HG02840 (cell line): ENCODE measurements at regions not wholly inside any gene's neighbourhood (a gene's known extent, or its start where the extent isn't known, plus 50 kb on each side); places are given as distances from the start of the nearest gene placed in this dataset.

Source experiments
- ATAC-seq: cut with Tn5 transposase; IDR thresholded peaks from one replicate; pipeline ENCODE4 v1.9.1; 2021; ENCODE audit warnings: mild to moderate bottlenecking, moderate library complexity, moderate number of reproducible peaks; ENCODE audit not compliant: unreplicated experiment, low FRiP score

DNA sequence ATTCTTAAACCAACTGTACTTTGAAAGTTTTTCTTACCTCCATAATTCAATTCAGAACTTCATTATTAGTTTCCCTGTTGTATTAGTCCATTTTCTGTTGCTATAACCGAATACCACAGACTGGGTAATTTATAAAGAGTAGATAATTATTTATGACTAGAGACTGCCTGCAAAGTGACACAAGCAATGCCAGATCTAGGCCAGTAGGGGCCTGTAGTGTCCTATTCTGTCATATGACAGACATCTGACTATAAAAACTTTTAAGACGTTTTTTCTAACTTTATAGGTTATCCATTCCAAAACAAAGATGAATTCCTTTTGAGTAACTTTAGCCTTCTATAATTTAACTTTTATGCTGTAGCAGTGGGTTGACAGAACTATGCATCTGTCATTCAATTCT is 2783.8 kb downstream of the PCDH9 start:
- no peak for ATAC-seq

DNA sequence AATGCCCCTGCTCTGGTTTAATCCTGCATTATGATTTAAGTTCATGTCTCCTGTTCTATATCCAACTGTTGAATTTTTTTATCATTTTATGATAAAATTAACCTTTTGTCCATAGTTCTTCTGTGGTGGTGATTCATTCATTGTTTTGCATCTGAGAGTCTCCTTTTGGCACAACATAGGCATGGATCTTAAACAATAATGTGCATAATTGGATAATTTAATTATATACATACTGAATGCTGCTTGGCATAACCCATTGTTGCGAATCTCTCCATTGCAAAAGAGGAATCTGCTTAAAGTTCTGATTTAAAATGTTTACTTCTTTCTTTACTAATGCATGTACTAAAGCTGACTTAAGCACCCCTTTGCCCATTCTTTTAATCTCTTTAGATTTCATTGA is 2788.4 kb downstream of the PCDH9 start:
- no peak for ATAC-seq

DNA sequence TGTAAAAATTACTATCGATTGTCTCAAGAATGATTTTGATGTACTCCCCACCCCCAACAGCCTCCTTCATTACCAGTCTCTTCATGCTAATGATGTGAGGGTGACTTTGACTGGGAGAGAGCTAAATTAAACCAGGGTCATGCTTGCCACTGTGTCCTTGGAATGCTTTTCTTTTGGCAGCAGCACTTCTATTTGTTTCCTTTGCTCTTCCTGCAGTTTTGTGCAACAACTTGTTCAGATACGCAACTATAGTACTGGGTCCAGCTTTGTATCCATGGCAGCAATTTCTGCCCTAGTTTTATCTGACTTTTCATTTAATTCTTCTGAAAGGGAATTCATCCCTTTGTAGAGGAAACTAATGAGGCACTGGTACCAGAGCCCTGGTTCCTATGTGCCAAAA is 2792.1 kb downstream of the PCDH9 start:
- no peak for ATAC-seq

DNA sequence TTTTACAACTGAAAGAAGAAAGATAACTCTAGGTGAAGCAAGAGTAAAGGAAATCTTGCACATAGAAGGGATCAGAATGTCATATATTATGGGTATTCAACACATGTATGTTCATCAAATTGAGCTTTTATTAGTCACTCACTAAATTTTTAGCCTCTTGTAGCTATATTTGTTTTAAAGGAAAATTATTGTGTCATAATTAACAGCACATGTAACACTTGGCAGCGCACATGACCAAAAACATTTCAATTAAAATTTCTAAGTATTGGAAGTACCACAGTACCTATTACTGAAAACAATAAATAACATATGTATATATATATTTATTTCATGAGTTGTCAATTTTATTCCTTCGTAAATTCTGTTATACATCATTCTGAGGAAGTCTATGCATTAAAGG is 2800.4 kb downstream of the PCDH9 start:
- no peak for ATAC-seq

DNA sequence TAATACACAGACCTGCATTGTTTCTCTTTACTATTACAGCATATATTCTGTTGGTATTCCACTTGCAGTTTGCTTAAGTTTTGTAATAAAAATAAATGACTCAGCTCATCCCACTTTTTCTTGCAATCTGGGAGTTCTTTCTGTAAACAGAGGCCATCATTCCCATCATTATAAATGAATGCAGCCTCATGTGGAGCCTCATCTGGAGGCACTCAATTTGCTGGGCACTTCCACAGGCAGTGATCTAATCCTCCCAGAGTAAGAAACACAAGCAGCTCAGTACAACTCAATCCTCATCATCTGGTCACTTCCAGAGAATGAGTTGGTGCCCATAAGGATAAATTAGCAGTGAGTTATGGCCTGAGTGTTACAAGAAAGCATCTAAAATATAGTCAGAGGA is 2801.9 kb downstream of the PCDH9 start:
- no peak for ATAC-seq

DNA sequence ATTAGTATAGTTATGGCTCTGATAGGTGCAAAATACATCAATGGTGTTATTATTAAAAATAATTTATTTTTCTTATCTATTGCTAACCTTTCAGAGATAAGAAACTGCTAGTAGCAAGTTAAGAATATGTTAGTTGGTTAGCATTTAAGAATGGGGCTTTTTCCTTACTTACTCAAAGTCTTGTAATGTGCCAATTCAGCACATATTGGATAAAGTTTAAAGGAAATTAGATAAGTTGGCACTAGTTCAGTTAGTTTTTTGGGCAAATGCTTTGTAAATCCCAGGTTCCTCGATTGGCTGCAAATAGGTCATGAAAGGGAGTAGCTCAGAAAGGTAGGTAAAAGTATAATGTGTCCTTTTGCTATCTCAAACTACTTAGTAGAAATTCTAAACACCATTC is 2806.7 kb downstream of the PCDH9 start:
- no peak for ATAC-seq

DNA sequence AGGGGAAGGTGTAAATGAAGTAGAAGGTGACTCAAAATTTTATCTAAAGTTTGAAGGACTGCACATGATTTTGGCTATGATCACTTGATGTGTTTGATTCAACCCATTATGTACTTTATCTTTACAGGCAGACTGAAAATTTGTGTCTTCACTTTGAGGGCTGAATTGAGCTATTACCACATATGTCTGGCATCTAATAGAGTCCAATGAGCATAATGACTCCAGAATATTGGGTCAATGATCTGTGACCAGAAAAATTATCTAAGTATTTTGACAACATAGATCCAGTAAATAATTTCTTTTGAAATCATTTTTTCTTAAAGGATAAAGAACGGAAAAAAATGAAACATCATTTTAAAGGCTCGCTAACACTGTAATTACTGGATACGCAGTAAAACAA is 2810.0 kb downstream of the PCDH9 start:
- no peak for ATAC-seq

DNA sequence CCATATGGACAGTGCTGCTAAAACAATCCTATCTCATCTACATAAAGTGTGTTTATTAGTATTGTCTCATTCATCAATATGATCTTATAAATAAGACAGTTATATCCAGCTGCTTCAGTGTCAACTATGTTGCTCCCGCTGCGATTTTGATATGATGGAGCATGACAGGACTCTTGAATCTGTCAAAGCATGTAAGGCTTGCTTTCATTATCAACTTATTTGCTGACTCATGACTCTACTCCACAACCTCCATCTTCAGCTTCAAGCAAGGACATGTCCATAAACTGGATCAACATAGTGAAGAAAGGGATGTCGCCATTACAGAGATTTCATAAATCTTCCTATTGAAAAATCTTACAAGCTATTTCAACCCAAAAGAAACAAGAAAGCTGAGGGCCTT is 2812.6 kb downstream of the PCDH9 start:
- ATAC-seq, result no peak

DNA sequence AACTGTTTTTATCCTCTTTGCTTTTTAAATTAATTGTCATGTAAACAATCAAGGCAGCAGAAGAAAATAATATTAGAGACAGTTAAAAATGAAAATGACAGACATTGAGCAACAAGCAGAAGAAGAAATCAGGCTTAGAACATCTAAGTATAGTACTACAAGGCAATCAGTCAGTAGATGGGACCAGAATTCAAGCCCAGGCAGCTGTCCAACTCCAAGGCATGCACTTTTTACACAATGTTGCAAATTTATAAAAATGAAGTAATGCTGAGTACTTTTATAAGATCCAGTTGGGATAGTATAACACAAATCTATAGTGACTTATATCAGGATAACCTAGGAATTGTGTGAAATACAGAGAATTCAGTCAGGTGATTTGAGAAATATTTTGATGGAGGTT is 2815.8 kb downstream of the PCDH9 start:
- no peak for ATAC-seq

DNA sequence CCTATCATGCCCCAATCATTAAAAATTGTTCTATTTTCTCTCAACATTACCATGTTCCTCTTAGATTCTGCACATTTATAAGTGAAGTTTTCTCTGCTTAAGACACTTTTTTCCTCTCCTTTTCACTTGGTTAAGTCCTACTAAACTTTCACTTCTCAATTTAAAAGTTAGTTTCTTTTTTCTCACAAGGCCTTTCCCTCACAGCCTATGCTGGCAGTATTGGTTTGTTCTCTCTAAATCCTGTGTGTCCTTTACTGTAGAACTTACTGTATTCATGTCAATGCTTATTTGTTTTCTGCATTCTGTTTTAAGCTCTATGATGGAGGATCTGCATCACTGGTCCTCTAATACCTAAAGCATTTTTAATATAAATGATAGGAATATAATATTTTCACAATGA is 2816.6 kb downstream of the PCDH9 start:
- no peak for ATAC-seq

DNA sequence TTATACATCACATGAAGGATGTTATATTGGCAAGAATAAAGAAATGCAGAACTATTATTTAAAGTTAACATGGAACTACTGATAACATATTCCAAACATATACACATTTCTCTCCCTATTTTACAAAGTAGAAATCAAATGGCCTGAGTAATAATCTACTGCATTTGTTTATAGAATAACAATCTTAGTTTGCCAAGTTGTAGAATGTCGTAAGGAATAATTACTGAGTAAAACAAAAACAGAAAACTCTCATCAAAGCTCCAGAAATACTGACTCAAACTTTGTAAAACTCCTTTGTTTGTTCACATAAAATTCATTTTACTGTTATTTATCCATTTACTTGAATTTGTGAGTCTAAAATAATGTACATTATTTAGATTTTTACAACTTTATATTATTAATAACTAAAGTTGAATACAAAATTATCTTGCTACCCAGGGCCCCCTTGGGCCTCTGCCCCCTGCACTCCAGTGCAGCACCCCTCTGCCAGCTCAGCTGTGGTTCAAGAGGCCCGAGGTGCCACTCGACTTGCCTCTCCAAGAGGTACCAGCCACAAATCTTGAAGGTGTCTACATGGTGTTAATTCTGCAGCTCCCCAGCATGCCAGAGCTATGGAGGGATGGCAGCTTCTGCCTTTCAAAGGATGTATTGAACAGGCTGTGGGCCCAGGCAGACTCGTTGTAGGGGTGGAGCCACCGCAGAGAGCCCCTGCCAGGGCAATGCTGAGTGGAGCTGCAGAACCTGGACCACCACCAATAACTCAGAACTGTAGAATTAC is 2819.7 kb downstream of the PCDH9 start:
- no peak for ATAC-seq

DNA sequence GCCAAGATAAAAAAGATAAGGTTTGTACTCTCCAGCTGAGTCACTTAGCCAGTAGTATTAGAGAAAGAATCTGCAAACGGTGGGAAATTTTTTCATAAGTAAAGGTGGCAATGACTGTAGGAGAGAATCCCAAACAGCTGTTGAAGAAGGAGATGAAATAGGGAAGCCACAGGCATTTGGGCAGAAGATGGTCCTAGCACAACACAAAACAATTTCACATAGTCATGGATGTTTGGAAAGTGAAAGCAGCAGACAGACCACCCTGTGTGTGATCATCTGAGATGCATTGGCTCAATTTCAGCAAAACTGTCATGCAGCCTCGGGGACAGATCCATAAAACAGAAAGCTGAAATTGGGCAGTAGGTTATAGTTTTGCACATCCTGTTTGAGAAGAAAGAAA is 2832.4 kb downstream of the PCDH9 start:
- no peak for ATAC-seq

DNA sequence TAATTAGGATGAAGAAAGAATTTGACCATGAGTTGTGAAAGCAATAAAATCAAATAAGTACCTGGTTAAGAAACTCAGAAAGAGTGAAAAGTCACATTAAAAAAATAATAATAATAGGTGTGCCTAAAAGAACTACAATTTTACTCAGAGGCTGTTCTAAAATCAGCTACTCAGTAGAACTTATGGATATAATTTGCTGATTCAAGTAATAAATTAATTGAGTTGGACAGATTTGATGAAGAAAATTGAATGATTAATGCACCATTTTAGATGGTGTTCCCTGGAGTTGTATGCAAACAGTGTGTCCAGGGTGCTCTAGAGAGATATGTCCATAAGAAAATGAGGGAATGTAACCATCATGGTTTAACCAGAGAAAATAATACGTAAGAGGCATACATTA is 2852.5 kb downstream of the PCDH9 start:
- no peak for ATAC-seq

DNA sequence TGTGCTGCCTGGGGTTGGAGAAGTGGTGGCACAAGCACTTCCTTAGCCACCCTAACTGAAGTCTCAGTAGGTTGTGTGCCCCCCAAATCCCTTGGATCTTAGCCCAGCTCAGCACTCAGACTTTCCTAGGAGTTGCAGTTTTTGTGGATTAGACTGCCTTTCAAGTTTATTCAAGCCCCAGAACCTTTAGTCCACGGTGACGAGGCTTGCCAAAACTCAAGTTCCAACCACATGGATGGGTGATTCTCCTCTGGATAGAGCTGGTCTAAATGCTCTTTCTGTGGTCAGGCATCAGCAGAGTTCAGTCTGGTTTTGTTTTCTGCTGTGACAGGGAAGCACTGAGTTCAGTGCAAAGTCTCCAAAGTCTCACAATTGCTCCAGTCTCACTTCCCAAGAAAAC is 2858.7 kb downstream of the PCDH9 start:
- no peak for ATAC-seq

DNA sequence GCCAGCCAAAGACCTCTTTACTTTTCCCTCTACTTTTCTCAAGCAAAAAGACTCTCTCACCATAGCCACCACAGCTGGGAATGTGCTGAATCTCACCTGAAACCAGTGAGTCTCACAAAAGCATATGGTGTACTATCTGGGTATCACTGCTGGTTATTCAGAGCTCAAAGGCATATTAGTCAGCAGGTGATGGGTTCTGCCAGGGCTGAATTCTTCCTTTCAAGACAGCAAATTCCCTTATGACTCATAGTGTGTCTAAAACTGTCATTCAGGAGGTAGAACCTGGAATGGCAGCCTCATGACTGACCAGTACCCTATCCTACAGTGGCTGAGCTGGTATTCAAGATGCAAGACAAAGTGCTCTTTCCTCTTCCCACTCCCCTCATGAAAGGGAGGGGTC is 2859.1 kb downstream of the PCDH9 start:
- ATAC-seq, result no peak

DNA sequence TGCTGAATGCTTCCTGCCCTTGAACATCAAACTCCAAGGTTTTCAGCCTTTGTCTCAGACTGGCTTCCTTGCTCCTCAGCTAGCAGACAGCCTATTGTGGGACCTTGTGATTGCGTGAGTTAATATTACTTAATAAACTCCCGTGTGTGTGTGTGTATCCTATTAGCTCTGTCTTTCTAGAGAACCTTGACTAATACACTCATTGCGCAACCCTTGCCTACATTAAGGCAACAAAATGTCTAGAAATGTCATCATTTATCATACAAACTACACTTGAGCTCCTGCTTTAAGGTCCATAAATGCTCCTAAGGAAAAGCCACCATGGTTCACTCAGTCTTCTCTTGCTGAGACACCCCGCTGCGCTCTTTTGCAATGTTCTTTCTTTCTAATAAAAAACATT is 2861.0 kb downstream of the PCDH9 start:
- no peak for ATAC-seq

DNA sequence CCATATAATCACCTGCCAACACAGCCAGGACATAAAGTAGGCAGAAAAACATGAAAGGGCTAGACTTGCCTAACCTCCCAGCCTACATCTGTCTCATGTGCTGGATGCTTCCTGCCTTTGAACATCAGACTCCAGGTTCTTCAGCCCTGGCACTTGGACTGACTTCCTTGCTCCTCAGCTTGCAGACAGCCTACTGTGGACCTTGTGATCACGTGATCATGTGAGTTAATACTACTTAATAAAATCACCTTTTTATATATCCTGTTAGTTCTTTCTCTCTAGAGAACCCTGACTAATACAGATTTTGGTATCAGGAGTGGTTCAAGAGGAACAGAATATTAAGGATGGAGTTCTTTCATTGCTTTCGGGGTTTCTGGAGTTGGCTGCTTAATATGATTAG is 2867.6 kb downstream of the PCDH9 start:
- ATAC-seq, result no peak

DNA sequence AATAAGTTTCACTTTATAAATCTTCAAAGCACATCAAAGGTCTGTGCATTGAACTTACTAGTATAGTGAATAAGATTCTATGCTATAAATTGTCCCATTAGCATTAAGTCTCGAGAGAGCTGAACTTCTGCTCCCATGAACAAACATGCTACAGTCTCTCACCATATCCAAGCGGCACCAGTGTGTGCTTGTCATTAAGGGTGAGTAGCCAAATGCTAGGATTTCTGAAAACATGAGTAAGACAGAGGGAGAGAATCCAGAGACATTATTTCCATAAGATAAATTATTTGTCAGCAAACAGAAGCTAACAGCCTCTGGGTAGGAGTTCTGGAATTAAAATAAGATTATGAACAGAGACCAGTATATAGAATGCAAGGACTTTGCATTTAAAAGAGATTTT is 2882.5 kb downstream of the PCDH9 start:
- ATAC-seq, result no peak

DNA sequence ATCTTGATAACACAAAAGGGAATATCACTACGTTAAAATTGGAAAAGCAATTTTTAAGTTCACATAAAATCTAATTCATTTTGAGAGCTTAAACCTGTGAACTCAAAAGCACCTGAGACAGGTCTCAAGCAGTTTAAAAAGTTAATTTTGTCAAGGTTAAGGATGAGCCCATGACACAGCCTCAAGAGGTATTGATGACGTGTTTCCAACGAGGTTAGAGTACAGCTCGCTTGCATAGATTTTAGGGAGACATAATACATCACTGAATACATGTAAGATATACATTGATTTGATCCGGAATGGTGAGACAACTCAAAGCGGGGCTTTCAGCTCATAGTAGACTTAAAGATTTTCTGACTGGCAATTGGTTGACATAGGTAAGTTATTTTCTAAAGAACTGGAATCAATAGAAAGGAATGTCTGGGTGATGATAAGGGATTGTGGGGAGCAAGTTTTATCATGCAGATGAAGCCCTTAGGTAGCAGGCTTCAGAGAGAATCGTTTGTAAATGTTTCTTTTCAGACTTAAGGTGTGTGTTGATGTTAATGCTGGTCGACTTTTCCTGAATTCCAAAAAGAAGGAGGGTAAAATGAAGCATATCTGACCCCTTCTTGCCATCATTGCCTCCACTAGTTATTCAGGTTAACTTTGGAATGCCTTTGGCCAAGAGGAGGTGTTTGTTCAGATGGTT is 2890.6 kb downstream of the PCDH9 start:
- no peak for ATAC-seq

DNA sequence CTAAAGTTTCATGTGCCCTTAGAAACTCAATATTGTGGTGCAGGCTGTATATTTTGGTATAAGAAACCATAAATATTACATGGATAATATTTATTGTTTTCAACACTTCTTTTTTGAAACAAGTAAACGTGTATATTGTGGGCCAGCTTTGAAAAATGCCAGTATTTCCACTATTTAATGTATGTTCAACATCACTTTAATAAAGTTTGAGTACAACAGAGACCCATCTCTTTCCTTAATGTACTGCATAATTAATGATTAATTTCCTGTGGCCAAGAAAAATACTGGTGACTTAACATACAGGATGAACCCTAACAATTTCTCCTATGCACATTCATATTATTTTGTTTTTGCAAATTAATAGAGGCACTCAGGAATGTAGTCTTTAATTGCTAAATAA is 2891.5 kb downstream of the PCDH9 start:
- ATAC-seq, result no peak

DNA sequence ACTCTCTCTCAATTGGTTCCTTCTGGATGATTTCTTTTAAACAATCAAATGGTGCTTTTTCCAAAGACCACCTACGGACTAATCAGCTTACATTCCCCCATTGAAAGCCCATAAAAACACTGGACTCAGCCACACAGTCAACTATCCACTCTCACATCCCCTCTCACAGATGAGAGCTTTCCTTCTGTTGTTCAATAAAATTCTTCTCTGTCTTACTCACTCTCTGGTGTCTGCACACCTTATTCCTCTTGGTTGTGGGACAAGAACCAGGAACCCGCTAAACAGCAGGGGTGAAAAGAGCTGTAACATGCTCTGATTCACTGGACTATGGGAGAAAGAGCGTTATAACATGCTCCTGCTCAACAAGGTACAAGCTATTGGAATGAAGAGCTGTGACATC is 2896.2 kb downstream of the PCDH9 start:
- no peak for ATAC-seq

DNA sequence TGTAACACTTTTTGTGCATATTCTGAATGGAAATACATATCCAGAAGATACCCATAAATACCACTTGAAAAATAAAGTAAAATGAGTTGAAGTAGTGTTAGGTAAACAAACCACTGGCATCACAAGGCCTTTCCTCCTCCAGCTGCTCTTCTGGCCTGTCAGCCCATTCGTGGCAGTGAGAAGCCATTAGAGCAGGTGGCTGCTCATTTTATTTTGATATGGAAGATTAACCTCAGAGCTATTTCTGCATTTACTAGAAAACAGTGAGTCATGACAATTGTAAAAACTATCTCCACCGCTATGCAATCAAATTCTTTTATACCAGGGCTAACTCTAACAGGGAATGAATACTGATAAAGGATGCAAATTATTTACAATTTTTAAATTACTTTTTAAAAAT is 2898.1 kb downstream of the PCDH9 start:
- no peak for ATAC-seq
